Pancreas (tissue), 10 donors: ENCODE measurements at regions not wholly inside any gene's neighbourhood (a gene's known extent, or its start where the extent isn't known, plus 50 kb on each side); places are given as distances from the start of the nearest gene placed in this dataset.

Experiments used
- ATAC-seq, 4 donors: fragments of 200-7000 bp; cut with Tn5 transposase; one replicate each; pipeline versions ENCODE4 v1.8.0 to v1.9.1; 2020; ENCODE audit warnings: mild to moderate bottlenecking in 4 of 4, moderate library complexity in 4 of 4
- DNase-seq, 6 donors: peaks; one replicate each; pipeline ENCODE4 v3.0.0-alpha.2; 2020
- FAIRE-seq: peaks from 2 replicates; lab custom pipeline; 2012; peaks lifted over from hg19 to GRCh38; lab: Jason Lieb, UNC
- H3K27ac ChIP-seq, 4 donors: fragments of 200-600 bp; sonication (generic); 1 replicate in 3 of 4; 2 replicates in 1 of 4; pipeline versions ENCODE4 v1.5.0 to v1.8.0; 2020
- H3K27me3 ChIP-seq, 4 donors: fragments of 200-600 bp; one replicate each; pipeline ENCODE4 v1.8.0; 2021
- H3K36me3 ChIP-seq, 3 donors: fragments of 200-600 bp; sonication (generic) in 1 of 3; one replicate each; pipeline versions ENCODE4 v1.5.0 to v1.8.0; 2020 to 2021
- H3K4me1 ChIP-seq, 3 donors: fragments of 200-600 bp; one replicate each; pipeline ENCODE4 v1.8.0; 2021
- H3K4me3 ChIP-seq, 4 donors: fragments of 200-600 bp; sonication (generic) in 2 of 4; one replicate each; pipeline versions ENCODE4 v1.5.0 to v1.8.0; 2020 to 2021
- H3K9me3 ChIP-seq, 4 donors: fragments of 200-600 bp; one replicate each; pipeline ENCODE4 v1.8.0; 2021
- WGBS, 2 donors: extraction: QIAGEN DNeasy Blood & Tissue Kit; methylation state at CpG; one replicate each; pipeline ENCODE4 v1.1.7; 2013; 5-methylcytosine and 5-hydroxymethylcytosine counted together
- intact Hi-C, 3 donors: fragments of 100-400 bp; cut with DNase I; formaldehyde crosslinking; loops; one replicate each; pipeline versions ENCODE4 v1.11.1 to v1.14.2; 2022
- TF ChIP-seq, protein P1 (sequence below), 4 donors: fragments of 200-600 bp; sonication (generic) in 3 of 4; IDR thresholded peaks; one replicate each; pipeline versions ENCODE4 v1.5.0 to v1.8.0; 2021; ENCODE audit warnings: antibody characterized with exemption in 4 of 4
- donor health status: healthy with polysubstance abuse.
- donor health status: DM: no; HTN: no; CAD: no; lungs with moderate emphysema.
- donor health status: DM: no; HTN: no; CAD: no.
- donor health status: control.
- donor health status: control.
- donor health status: Bipolar disorder and iron deficiency.
- donor health status: DM: yes; HTN: yes; CAD: no.
- donor health status: DM: no; HTN: no; CAD: no.
- donor health status: DM: no; HTN: no; CAD: no.
- donor health status: DM: yes; HTN: yes; CAD: no.

DNA sequence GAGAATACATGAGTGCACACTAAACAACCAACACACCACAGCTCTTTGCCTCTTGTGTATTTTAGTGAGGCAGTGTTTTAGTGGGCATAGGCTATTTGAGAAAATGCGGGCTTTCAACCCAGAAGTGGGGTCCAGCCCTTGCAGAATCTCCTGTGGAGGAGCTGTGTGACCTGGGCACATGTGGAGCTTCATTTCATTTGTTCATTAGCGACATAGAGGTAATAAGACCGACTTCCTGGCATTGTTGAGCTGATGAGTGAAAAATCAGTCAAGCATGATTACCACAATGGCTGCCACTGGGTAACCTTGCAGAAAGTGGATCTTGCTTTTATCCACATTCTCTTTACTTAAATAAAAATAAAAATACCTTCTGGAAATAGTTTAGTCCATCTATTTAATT is 923.5 kb downstream of the BCL11B start:
- no peak overlapping the region for H3K4me3 ChIP-seq
- H3K36me3 ChIP-seq: no peaks in the 10 kb centered on the region
- TF ChIP-seq, protein P1, sequence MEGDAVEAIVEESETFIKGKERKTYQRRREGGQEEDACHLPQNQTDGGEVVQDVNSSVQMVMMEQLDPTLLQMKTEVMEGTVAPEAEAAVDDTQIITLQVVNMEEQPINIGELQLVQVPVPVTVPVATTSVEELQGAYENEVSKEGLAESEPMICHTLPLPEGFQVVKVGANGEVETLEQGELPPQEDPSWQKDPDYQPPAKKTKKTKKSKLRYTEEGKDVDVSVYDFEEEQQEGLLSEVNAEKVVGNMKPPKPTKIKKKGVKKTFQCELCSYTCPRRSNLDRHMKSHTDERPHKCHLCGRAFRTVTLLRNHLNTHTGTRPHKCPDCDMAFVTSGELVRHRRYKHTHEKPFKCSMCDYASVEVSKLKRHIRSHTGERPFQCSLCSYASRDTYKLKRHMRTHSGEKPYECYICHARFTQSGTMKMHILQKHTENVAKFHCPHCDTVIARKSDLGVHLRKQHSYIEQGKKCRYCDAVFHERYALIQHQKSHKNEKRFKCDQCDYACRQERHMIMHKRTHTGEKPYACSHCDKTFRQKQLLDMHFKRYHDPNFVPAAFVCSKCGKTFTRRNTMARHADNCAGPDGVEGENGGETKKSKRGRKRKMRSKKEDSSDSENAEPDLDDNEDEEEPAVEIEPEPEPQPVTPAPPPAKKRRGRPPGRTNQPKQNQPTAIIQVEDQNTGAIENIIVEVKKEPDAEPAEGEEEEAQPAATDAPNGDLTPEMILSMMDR (IDR thresholded peaks at IDR 0.05): no peak
- intact Hi-C loops: no loop called here
- WGBS, 2 donors: 52 to 71% methylated on average over 3 of the region's 3 CpGs
- no peak for DNase-seq
- ATAC-seq: no peak
- no peaks in the 10 kb centered on the region for H3K4me1 ChIP-seq
- no peak for FAIRE-seq
- H3K27ac ChIP-seq: no peak overlapping the region
- H3K27me3 ChIP-seq: no peaks in the 10 kb centered on the region
- no peaks in the 10 kb centered on the region for H3K9me3 ChIP-seq

DNA sequence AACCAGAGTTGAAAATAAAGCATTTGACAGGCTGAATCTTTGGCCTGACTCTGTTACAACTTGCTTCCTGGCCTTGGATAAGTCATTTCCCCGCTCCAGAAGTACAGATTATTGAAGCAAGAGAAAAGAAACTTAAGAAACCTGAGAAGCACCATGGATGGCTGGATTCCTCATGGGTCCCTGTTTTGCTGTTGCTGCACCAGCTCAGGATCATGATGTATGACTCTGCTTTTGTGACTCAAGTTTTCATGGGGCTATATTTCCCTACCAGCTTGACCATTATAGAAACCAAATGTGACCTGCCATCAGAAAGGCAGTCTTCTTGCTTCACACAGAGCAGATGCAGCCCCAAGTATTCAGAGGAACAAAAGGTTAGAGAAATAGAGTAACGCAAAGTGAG is 921.8 kb downstream of the BCL11B start:
- no peak for ATAC-seq
- no peaks in the 10 kb centered on the region for H3K9me3 ChIP-seq
- 84 to 89% methylated on average over 2 of the region's 2 CpGs for WGBS, 2 donors
- no peaks in the 10 kb centered on the region for H3K4me1 ChIP-seq
- intact Hi-C loops: no loop called here
- TF ChIP-seq, protein P1 (IDR thresholded peaks at IDR 0.05): no peak
- no peaks in the 10 kb centered on the region for H3K36me3 ChIP-seq
- no peak for FAIRE-seq
- H3K4me3 ChIP-seq: no peak overlapping the region
- H3K27ac ChIP-seq: no peak overlapping the region
- DNase-seq: no peak
- H3K27me3 ChIP-seq: no peaks in the 10 kb centered on the region

DNA sequence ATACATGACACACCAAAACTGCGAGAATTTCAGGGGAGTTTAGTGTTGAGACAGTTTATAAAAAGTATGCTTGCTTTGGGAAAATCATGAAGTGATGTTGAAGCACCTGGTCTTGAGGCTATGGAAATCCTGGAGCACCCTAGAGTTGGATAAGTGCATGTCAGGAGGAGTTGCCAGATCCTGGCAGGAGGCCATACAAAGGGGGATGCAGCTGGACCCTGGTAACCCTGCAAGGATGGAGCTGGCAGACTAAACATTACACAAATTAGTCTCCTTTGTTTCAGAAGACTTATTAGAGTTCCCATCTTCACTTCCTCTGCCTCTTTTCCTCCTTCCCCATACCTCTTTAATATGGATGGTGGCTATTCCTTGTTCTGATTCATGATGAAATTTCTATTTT is 907.0 kb downstream of the BCL11B start:
- TF ChIP-seq, protein P1 (IDR thresholded peaks at IDR 0.05): no peak
- no peaks in the 10 kb centered on the region for H3K27me3 ChIP-seq
- H3K4me1 ChIP-seq: no peaks in the 10 kb centered on the region
- H3K4me3 ChIP-seq: no peak overlapping the region
- intact Hi-C loops: no loop called here
- DNase-seq (no peak), FAIRE-seq (no peak), ATAC-seq (no peak)
- H3K9me3 ChIP-seq: no peaks in the 10 kb centered on the region
- no peak overlapping the region for H3K27ac ChIP-seq
- no peaks in the 10 kb centered on the region for H3K36me3 ChIP-seq
- 59 to 63% methylated on average over 1 of the region's 1 CpG for WGBS, 2 donors

DNA sequence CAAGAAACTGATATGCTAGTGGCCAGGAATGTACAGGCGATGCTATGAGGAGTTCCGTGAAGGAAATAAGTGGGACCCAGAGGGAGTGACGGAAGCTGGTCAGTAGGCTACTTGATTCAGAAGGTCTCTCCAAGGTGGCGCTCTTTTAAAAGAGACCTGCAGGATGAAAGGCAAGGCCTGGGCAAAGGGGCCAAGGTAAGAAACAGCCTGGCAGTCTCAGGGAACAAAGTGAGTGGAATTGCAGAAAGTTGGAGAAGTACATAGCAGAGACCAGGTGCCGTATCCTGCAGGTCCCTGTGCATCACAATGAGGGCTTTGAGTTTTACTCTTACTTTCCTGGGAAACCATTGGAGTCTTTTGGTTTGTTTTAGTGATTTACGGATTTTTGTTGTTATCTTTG is 905.6 kb downstream of the BCL11B start:
- Histone ChIP-seq H3K36me3 (no peaks in the 10 kb centered on the region), H3K4me1 (no peaks in the 10 kb centered on the region), H3K27ac (no peak overlapping the region), H3K9me3 (no peaks in the 10 kb centered on the region), H3K4me3 (no peak overlapping the region), H3K27me3 (no peaks in the 10 kb centered on the region)
- intact Hi-C loops: no loop called here
- TF ChIP-seq, protein P1 (IDR thresholded peaks at IDR 0.05): no peak
- DNase-seq: no peak
- ATAC-seq: no peak
- WGBS, 2 donors: 64 to 82% methylated on average over 6 of the region's 6 CpGs
- no peak for FAIRE-seq

DNA sequence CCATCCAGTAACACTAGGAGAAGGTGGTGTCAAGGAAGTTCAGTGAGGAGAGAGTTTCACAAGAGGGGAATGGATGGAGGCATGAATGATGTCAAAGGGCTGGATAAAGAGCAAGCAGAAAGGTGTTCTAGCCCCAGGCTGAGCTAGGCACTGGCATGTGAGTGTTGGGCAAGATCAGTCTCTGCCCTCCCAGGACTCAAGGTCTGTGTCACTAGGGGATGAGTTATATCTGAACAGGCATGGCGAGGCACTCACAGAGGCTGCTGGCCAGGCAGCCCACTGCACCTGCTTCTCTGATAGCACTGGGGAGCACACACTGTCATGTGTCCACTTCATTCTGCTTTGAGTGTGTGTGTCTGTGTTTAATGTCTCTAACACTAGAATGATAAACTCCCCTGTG is 903.8 kb downstream of the BCL11B start:
- intact Hi-C loops: no loop called here
- TF ChIP-seq, protein P1 (IDR thresholded peaks at IDR 0.05): no peak

More for the DNA sequence above, 903.8 kb downstream of the BCL11B start:
- no peak for DNase-seq
- 32 to 70% methylated on average over 1 of the region's 1 CpG for WGBS, 2 donors
- Histone ChIP-seq H3K4me3 (no peak overlapping the region), H3K27ac (no peak overlapping the region), H3K27me3 (no peaks in the 10 kb centered on the region), H3K9me3 (no peaks in the 10 kb centered on the region), H3K4me1 (no peaks in the 10 kb centered on the region), H3K36me3 (no peaks in the 10 kb centered on the region)
- ATAC-seq: no peak
- no peak for FAIRE-seq
